Lower leg skin (tissue), 3 donors: ENCODE measurements at regions not wholly inside any gene's neighbourhood (a gene's known extent, or its start where the extent isn't known, plus 50 kb on each side); places are given as distances from the start of the nearest gene placed in this dataset.

ENCODE experiments used
- CTCF ChIP-seq, 3 donors: fragments of 450-650 bp; IDR thresholded peaks; one replicate each; pipeline ENCODE4 v1.5.1; 2016; ENCODE audit warnings: antibody characterized with exemption in 3 of 3, mild to moderate bottlenecking in 3 of 3, moderate library complexity in 2 of 3
- POLR2A ChIP-seq, 2 donors: fragments of 450-650 bp; IDR thresholded peaks; one replicate each; pipeline ENCODE4 v1.6.1; 2016 to 2017; ENCODE audit warnings: antibody characterized with exemption in 2 of 2, mild to moderate bottlenecking in 1 of 2, moderate library complexity in 1 of 2

DNA sequence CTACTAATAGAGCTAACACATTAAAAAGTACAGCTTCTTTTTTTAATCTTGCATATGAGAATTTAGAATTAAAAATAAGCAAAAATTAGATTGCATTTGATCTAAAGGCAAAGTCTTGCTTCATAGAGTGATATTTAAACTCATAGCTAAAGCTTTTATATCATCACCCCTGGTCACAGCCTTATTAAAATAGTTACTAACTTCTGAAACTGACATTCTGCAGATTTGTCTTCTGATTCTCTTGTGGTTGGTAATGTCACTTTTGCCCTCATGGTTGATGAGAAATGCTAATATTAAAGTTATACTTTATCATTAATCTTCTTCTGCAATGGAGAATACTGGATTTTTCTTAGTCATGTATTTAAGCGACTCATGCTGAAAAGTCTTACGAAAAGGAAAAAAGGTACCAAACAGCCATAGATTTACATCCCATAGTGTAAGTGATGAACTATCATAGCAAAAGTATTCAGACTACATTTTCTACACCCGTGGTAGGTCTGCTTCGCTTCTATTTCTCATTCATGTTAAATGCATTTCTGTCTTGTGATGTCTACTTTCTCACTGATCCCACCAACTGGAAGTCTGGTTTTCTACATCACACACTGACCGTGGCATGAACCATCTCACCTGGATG lies 330.5 kb upstream of the B3GALT2 start:
- TF ChIP-seq CTCF (IDR thresholded peaks at IDR 0.05) (no peak), POLR2A (IDR thresholded peaks at IDR 0.05) (no peak)
